WTC11 (cell line): ENCODE measurements at regions not wholly inside any gene's neighbourhood (a gene's known extent, or its start where the extent isn't known, plus 50 kb on each side); places are given as distances from the start of the nearest gene placed in this dataset.

Source experiments
- ATAC-seq: fragments of 200-7000 bp; cut with Tn5 transposase; 2 replicates; pipeline ENCODE4 v1.10.0; 2021; ENCODE audit warnings: mild to moderate bottlenecking, moderate library complexity
- CTCF ChIA-PET: fragments of 300-600 bp; sonication (Branson Sonifier 250); formaldehyde crosslinking; loops from one replicate; lab custom pipeline; 2021; ENCODE audit warnings: antibody characterized with exemption; lab: Charles Lee
- POLR2A ChIA-PET: fragments of 350-600 bp; sonication (Branson Sonifier 250); formaldehyde crosslinking; loops from one replicate; lab custom pipeline; 2021; ENCODE audit warnings: antibody characterized with exemption; lab: Charles Lee
- DNase-seq: peaks from one replicate; pipeline ENCODE4 v3.0.0; 2021; ENCODE audit warnings: low spot score
- H3K27ac Mint-ChIP-seq: 2 replicates; pipeline ENCODE4 v1.8.0; 2021; ENCODE audit warnings: mixed read lengths
- H3K27me3 Mint-ChIP-seq: 2 replicates; pipeline ENCODE4 v1.8.0; 2021; ENCODE audit warnings: low read depth, mild to moderate bottlenecking, moderate library complexity, mixed read lengths
- H3K36me3 Mint-ChIP-seq: 2 replicates; pipeline ENCODE4 v1.8.0; 2021; ENCODE audit warnings: mixed read lengths
- H3K4me1 Mint-ChIP-seq: 2 replicates; pipeline ENCODE4 v1.8.0; 2022; ENCODE audit warnings: mixed read lengths
- H3K4me3 Mint-ChIP-seq: 2 replicates; pipeline ENCODE4 v1.8.0; 2021; ENCODE audit warnings: mild to moderate bottlenecking, moderate library complexity, mixed read lengths
- H3K9me3 Mint-ChIP-seq: 2 replicates; pipeline ENCODE4 v1.8.0; 2021; ENCODE audit warnings: mixed read lengths
- CREB1 ChIP-seq: sonication (generic); formaldehyde crosslinking; IDR thresholded peaks from 2 replicates; pipeline ENCODE4 v1.8.0; 2023; ENCODE audit warnings: mild to moderate bottlenecking, missing genetic modification reagents
- ESRRA ChIP-seq: sonication (generic); formaldehyde crosslinking; IDR thresholded peaks from 2 replicates; pipeline ENCODE4 v1.8.1; 2022; ENCODE audit warnings: mild to moderate bottlenecking, missing genetic modification reagents, borderline replicate concordance
- FOXJ3 ChIP-seq: sonication (generic); formaldehyde crosslinking; IDR thresholded peaks from 2 replicates; pipeline ENCODE4 v1.9.0; 2021; ENCODE audit warnings: missing genetic modification reagents, mild to moderate bottlenecking, borderline replicate concordance
- HMGA2 ChIP-seq: fragments of 250-450 bp; sonication (Bioruptor Pico); IDR thresholded peaks from 2 replicates; pipeline ENCODE4 v1.4.0; 2021; ENCODE audit warnings: mild to moderate bottlenecking, moderate library complexity
- HMGXB4 ChIP-seq: sonication (generic); formaldehyde crosslinking; IDR thresholded peaks from 2 replicates; pipeline ENCODE4 v1.8.1; 2023; ENCODE audit warnings: mild to moderate bottlenecking, moderate library complexity, missing genetic modification reagents
- JAZF1 ChIP-seq: fragments of 250-450 bp; sonication (Bioruptor Pico); IDR thresholded peaks from 2 replicates; pipeline ENCODE4 v1.9.0; 2021; ENCODE audit warnings: moderate library complexity, mild to moderate bottlenecking, inconsistent platforms
- MLX ChIP-seq: sonication (generic); formaldehyde crosslinking; IDR thresholded peaks from 2 replicates; pipeline ENCODE4 v1.8.1; 2023; ENCODE audit warnings: mild to moderate bottlenecking, missing genetic modification reagents, moderate library complexity
- MXD4 ChIP-seq: fragments of 250-450 bp; sonication (Bioruptor Pico); IDR thresholded peaks from 2 replicates; pipeline ENCODE4 v1.8.0; 2021; ENCODE audit warnings: mild to moderate bottlenecking, moderate library complexity, borderline replicate concordance
- NFATC4 ChIP-seq: fragments of 250-450 bp; sonication (Bioruptor Pico); IDR thresholded peaks from 2 replicates; pipeline ENCODE4 v1.9.0; 2021; ENCODE audit warnings: mild to moderate bottlenecking
- NR2C2 ChIP-seq: sonication (generic); formaldehyde crosslinking; IDR thresholded peaks from 2 replicates; pipeline ENCODE4 v1.8.0; 2022; ENCODE audit warnings: mild to moderate bottlenecking, missing genetic modification reagents
- OVOL2 ChIP-seq: fragments of 250-450 bp; sonication (Bioruptor Pico); IDR thresholded peaks from 2 replicates; pipeline ENCODE4 v1.9.0; 2021; ENCODE audit warnings: mild to moderate bottlenecking, borderline replicate concordance
- PRRX2 ChIP-seq: fragments of 250-450 bp; sonication (Bioruptor Pico); IDR thresholded peaks from 2 replicates; pipeline ENCODE4 v1.8.0; 2021; ENCODE audit warnings: mild to moderate bottlenecking
- SMAD3 ChIP-seq: sonication (generic); formaldehyde crosslinking; IDR thresholded peaks from 2 replicates; pipeline ENCODE4 v1.8.0; 2022; ENCODE audit warnings: missing genetic modification reagents, mild to moderate bottlenecking, borderline replicate concordance
- SOX15 ChIP-seq: fragments of 250-450 bp; sonication (Bioruptor Pico); IDR thresholded peaks from 2 replicates; pipeline ENCODE4 v1.9.0; 2021; ENCODE audit warnings: mild to moderate bottlenecking
- ZBTB21 ChIP-seq: sonication (generic); formaldehyde crosslinking; IDR thresholded peaks from 2 replicates; pipeline ENCODE4 v1.8.1; 2023; ENCODE audit warnings: mild to moderate bottlenecking, missing genetic modification reagents, borderline replicate concordance
- ZNF121 ChIP-seq: sonication (generic); formaldehyde crosslinking; IDR thresholded peaks from 2 replicates; pipeline ENCODE4 v1.8.0; 2023; ENCODE audit warnings: missing genetic modification reagents
- ZNF263 ChIP-seq: sonication (generic); formaldehyde crosslinking; IDR thresholded peaks from 2 replicates; pipeline ENCODE4 v1.8.1; 2022; ENCODE audit warnings: low read depth, mild to moderate bottlenecking, moderate library complexity, missing genetic modification reagents
- ZNF317 ChIP-seq: sonication (generic); formaldehyde crosslinking; IDR thresholded peaks from 2 replicates; pipeline ENCODE4 v1.8.1; 2023; ENCODE audit warnings: low read depth, mild to moderate bottlenecking, moderate library complexity, missing genetic modification reagents, borderline replicate concordance
- TF ChIP-seq, protein P1 (sequence below): fragments of 200-600 bp; IDR thresholded peaks from 2 replicates; pipeline ENCODE4 v1.8.0; 2022; ENCODE audit warnings: antibody characterized with exemption
- TF ChIP-seq, protein P2 (sequence below): sonication (generic); formaldehyde crosslinking; IDR thresholded peaks from 2 replicates; pipeline ENCODE4 v1.8.0; 2022; ENCODE audit warnings: missing genetic modification reagents

DNA sequence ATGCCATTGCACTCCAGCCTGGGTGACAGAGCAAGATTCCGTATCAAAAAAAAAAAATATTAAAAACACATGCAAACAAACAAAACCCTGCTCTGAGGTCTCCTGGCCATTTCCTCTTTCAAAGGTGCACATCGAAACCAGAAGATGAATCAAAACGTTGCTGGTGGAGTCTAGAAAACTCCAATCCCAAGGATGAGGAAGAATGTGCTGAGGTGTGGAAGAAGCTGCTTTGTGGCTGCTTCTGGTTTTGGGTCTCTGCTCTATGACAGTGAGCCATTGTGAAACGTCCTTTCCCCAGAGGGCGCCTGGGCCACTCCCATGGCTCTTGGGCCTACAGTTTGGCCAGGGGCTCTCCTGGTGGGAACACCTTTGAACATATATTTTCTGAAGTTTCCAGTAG lies 112.6 kb downstream of the IRF8 start:
- Mint-ChIP-seq H3K27me3 (no peaks in the 10 kb centered on the region; the same call in 1 of the 2 replicates), H3K36me3 (peaks cover 8% of the 10 kb centered on the region), H3K4me3 (no peak overlapping the region)

DNA sequence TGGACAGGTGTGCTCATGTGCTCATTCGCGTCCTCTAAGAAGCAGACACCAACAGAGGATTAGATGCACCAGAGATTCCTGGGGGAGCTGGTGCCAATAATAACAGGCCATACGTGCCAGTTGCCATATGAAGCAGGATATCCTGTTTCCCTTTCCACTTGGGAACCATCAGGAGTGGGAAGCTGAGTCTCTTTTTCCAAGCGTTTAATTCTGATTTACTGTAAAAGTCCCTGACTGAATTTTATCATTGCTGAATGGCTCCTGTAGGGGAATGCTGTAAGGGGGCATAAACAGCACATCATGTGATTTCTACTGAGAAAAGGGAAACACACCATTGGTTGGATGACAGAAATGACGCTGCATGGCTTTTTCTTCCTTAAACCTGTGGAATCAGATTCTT lies 113.3 kb downstream of the IRF8 start:
- TF ChIP-seq MXD4 (CRISPR knock-in tag) = no peak
- TF ChIP-seq ZNF121 (CRISPR knock-in tag) = no peak
- TF ChIP-seq HMGA2 = no peak
- TF ChIP-seq SMAD3 (CRISPR knock-in tag) = no peak
- no peak for TF ChIP-seq CREB1 (CRISPR knock-in tag)
- TF ChIP-seq OVOL2 (CRISPR knock-in tag) = no peak
- POLR2A ChIA-PET = no interaction called here
- H3K27ac Mint-ChIP-seq = no peak overlapping the region
- no peak for ATAC-seq
- H3K9me3 Mint-ChIP-seq = peaks cover 14% of the 10 kb centered on the region
- CTCF ChIA-PET = interaction anchor here (1.2 to 2.2 kb wide), 3 partner anchors 118 to 193 kb away, joined by 3 to 10 read pairs (median 3); no protein-coding TSS in a partner anchor
- H3K4me3 Mint-ChIP-seq = no peak overlapping the region
- no peaks in the 10 kb centered on the region for H3K4me1 Mint-ChIP-seq
- H3K36me3 Mint-ChIP-seq = peaks cover 8% of the 10 kb centered on the region
- DNase-seq = no peak
- H3K27me3 Mint-ChIP-seq = no peaks in the 10 kb centered on the region; the same call in 1 of the 2 replicates

More for the DNA sequence above, 112.6 kb downstream of the IRF8 start:
- ATAC-seq = no peak
- Mint-ChIP-seq H3K4me1 (no peaks in the 10 kb centered on the region), H3K9me3 (peaks cover 14% of the 10 kb centered on the region), H3K27ac (no peak overlapping the region)
- DNase-seq = no peak
- ChIA-PET CTCF (interaction anchor here (0.7 to 2.2 kb wide), 6 partner anchors 117 to 198 kb away, joined by 3 to 10 read pairs (median 3); no protein-coding TSS in a partner anchor), POLR2A (no interaction called here)
- TF ChIP-seq JAZF1 (CRISPR knock-in tag) = no peak
- TF ChIP-seq MLX (CRISPR knock-in tag) = no peak
- TF ChIP-seq ESRRA (CRISPR knock-in tag) = no peak
- TF ChIP-seq NFATC4 (CRISPR knock-in tag) = no peak
- TF ChIP-seq, protein P1, sequence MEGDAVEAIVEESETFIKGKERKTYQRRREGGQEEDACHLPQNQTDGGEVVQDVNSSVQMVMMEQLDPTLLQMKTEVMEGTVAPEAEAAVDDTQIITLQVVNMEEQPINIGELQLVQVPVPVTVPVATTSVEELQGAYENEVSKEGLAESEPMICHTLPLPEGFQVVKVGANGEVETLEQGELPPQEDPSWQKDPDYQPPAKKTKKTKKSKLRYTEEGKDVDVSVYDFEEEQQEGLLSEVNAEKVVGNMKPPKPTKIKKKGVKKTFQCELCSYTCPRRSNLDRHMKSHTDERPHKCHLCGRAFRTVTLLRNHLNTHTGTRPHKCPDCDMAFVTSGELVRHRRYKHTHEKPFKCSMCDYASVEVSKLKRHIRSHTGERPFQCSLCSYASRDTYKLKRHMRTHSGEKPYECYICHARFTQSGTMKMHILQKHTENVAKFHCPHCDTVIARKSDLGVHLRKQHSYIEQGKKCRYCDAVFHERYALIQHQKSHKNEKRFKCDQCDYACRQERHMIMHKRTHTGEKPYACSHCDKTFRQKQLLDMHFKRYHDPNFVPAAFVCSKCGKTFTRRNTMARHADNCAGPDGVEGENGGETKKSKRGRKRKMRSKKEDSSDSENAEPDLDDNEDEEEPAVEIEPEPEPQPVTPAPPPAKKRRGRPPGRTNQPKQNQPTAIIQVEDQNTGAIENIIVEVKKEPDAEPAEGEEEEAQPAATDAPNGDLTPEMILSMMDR = no peak
- no peak for TF ChIP-seq ZBTB21
- no peak for TF ChIP-seq SOX15 (CRISPR knock-in tag)
- no peak for TF ChIP-seq NR2C2 (CRISPR knock-in tag)
- TF ChIP-seq FOXJ3 (CRISPR knock-in tag) = no peak
- TF ChIP-seq HMGXB4 (CRISPR knock-in tag) = no peak
- no peak for TF ChIP-seq ZNF317 (CRISPR knock-in tag)
- no peak for TF ChIP-seq ZNF263 (CRISPR knock-in tag)
- no peak for TF ChIP-seq PRRX2 (CRISPR knock-in tag)
- TF ChIP-seq, protein P2, sequence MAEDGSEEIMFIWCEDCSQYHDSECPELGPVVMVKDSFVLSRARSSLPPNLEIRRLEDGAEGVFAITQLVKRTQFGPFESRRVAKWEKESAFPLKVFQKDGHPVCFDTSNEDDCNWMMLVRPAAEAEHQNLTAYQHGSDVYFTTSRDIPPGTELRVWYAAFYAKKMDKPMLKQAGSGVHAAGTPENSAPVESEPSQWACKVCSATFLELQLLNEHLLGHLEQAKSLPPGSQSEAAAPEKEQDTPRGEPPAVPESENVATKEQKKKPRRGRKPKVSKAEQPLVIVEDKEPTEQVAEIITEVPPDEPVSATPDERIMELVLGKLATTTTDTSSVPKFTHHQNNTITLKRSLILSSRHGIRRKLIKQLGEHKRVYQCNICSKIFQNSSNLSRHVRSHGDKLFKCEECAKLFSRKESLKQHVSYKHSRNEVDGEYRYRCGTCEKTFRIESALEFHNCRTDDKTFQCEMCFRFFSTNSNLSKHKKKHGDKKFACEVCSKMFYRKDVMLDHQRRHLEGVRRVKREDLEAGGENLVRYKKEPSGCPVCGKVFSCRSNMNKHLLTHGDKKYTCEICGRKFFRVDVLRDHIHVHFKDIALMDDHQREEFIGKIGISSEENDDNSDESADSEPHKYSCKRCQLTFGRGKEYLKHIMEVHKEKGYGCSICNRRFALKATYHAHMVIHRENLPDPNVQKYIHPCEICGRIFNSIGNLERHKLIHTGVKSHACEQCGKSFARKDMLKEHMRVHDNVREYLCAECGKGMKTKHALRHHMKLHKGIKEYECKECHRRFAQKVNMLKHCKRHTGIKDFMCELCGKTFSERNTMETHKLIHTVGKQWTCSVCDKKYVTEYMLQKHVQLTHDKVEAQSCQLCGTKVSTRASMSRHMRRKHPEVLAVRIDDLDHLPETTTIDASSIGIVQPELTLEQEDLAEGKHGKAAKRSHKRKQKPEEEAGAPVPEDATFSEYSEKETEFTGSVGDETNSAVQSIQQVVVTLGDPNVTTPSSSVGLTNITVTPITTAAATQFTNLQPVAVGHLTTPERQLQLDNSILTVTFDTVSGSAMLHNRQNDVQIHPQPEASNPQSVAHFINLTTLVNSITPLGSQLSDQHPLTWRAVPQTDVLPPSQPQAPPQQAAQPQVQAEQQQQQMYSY (CRISPR knock-in tag) = no peak
